Lower leg skin (tissue), 4 donors: ENCODE measurements at regions not wholly inside any gene's neighbourhood (a gene's known extent, or its start where the extent isn't known, plus 50 kb on each side); places are given as distances from the start of the nearest gene placed in this dataset.

Experiments used
- DNase-seq, 2 donors: peaks; one replicate each; pipeline ENCODE4 v3.0.0-alpha.2; 2019; ENCODE audit warnings: low spot score in 2 of 2
- H3K4me3 ChIP-seq: fragments of 200-600 bp; sonication (generic); 2 replicates; pipeline ENCODE4 v1.5.1; 2017; ENCODE audit warnings: mild to moderate bottlenecking, low read depth; ENCODE audit not compliant: poor library complexity, severe bottlenecking
- POLR2A ChIP-seq, 2 donors: fragments of 450-650 bp; IDR thresholded peaks; one replicate each; pipeline ENCODE4 v1.6.1; 2016 to 2017; ENCODE audit warnings: antibody characterized with exemption in 2 of 2, mild to moderate bottlenecking in 1 of 2, moderate library complexity in 1 of 2
- WGBS, 2 donors: methylation state at CpG; one replicate each; pipeline ENCODE4 v1.1.5; 2018; 5-methylcytosine and 5-hydroxymethylcytosine counted together
- intact Hi-C: fragments of 100-400 bp; cut with DNase I; formaldehyde crosslinking; loops from one replicate; pipeline ENCODE4 v1.15.0; 2023; ENCODE audit warnings: low total_unique reads
- TF ChIP-seq, protein P1 (sequence below), 3 donors: fragments of 450-650 bp; IDR thresholded peaks; one replicate each; pipeline ENCODE4 v1.5.1; 2016; ENCODE audit warnings: antibody characterized with exemption in 3 of 3, mild to moderate bottlenecking in 3 of 3, moderate library complexity in 2 of 3

GRCh38 chr6:105570416-105570815, 167.5 kb upstream of the PREP start:
- WGBS, 2 donors: 85 to 89% methylated on average over 3 of the region's 3 CpGs
- H3K4me3 ChIP-seq: no peak overlapping the region
- DNase-seq: no peak
- TF ChIP-seq, protein P1, sequence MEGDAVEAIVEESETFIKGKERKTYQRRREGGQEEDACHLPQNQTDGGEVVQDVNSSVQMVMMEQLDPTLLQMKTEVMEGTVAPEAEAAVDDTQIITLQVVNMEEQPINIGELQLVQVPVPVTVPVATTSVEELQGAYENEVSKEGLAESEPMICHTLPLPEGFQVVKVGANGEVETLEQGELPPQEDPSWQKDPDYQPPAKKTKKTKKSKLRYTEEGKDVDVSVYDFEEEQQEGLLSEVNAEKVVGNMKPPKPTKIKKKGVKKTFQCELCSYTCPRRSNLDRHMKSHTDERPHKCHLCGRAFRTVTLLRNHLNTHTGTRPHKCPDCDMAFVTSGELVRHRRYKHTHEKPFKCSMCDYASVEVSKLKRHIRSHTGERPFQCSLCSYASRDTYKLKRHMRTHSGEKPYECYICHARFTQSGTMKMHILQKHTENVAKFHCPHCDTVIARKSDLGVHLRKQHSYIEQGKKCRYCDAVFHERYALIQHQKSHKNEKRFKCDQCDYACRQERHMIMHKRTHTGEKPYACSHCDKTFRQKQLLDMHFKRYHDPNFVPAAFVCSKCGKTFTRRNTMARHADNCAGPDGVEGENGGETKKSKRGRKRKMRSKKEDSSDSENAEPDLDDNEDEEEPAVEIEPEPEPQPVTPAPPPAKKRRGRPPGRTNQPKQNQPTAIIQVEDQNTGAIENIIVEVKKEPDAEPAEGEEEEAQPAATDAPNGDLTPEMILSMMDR (IDR thresholded peaks at IDR 0.05): no peak
- TF ChIP-seq POLR2A (IDR thresholded peaks at IDR 0.05): no peak
- intact Hi-C loops: no loop called here

- intact Hi-C loops: no loop called here
- no peak overlapping the region for H3K4me3 ChIP-seq
- TF ChIP-seq, protein P1 (IDR thresholded peaks at IDR 0.05): no peak
- TF ChIP-seq POLR2A (IDR thresholded peaks at IDR 0.05): no peak
- WGBS, 2 donors: 67 to 76% methylated on average over 2 of the region's 2 CpGs
- no peak for DNase-seq
Observed at GRCh38 chr6:105569706-105570105, 166.8 kb upstream of the PREP start.

DNA sequence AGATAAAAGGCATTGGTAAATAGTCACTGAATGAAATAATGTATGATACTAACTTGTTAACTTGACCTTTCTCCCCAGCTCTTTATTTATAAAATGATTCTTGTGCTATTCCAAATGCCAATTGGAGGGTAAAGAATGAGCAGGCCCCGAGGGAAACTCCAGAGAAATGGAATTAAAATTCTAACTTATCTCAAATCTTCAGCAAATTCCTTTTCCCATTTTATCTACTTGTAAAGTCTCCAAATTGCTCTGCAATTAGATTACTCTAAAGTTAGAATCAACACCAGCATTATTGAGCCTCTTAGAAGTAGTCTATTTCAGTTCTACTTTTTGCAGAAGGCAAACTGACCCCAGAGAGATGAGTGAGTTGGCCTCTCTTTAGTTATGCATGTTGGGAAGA, 165.9 kb upstream of the PREP start:
- TF ChIP-seq, protein P1 (IDR thresholded peaks at IDR 0.05): no peak
- TF ChIP-seq POLR2A (IDR thresholded peaks at IDR 0.05): no peak
- no peak overlapping the region for H3K4me3 ChIP-seq
- intact Hi-C loops: no loop called here
- DNase-seq: no peak
- WGBS, 2 donors: 44 to 52% methylated on average over 1 of the region's 1 CpG

GRCh38 chr6:105568142-105568541, 165.3 kb upstream of the PREP start:
- no peak overlapping the region for H3K4me3 ChIP-seq
- 56 to 67% methylated on average over 2 of the region's 2 CpGs for WGBS, 2 donors
- TF ChIP-seq, protein P1 (IDR thresholded peaks at IDR 0.05): no peak
- no peak for TF ChIP-seq POLR2A (IDR thresholded peaks at IDR 0.05)
- intact Hi-C loops: no loop called here
- DNase-seq: no peak

- no peak overlapping the region for H3K4me3 ChIP-seq
- WGBS, 2 donors: 87 to 93% methylated on average over 4 of the region's 4 CpGs
- DNase-seq: no peak
- intact Hi-C loops: no loop called here
- TF ChIP-seq, protein P1 (IDR thresholded peaks at IDR 0.05): no peak
- no peak for TF ChIP-seq POLR2A (IDR thresholded peaks at IDR 0.05)
Observed at GRCh38 chr6:105567140-105567539, 164.3 kb upstream of the PREP start.

GRCh38 chr6:105566503-105566902, 163.6 kb upstream of the PREP start:
- TF ChIP-seq POLR2A (IDR thresholded peaks at IDR 0.05): no peak
- TF ChIP-seq, protein P1 (IDR thresholded peaks at IDR 0.05): no peak
- DNase-seq: no peak
- no peak overlapping the region for H3K4me3 ChIP-seq
- intact Hi-C loops: no loop called here
- WGBS, 2 donors: 91 to 92% methylated on average over 6 of the region's 6 CpGs
